B cell (primary cell): ENCODE measurements at regions not wholly inside any gene's neighbourhood (a gene's known extent, or its start where the extent isn't known, plus 50 kb on each side); places are given as distances from the start of the nearest gene placed in this dataset.

Experiments
- EZH2 ChIP-seq: IDR thresholded peaks from 2 replicates; pipeline ENCODE4 v1.6.1; 2012; ENCODE audit warnings: borderline replicate concordance, low read depth, mild to moderate bottlenecking, moderate library complexity, low read length; ENCODE audit not compliant: insufficient read depth, poor library complexity, severe bottlenecking
- TF ChIP-seq, protein P1 (sequence below): fragments of 200-600 bp; IDR thresholded peaks from one replicate; pipeline ENCODE4 v1.8.0; 2022; ENCODE audit warnings: antibody characterized with exemption, mild to moderate bottlenecking

DNA sequence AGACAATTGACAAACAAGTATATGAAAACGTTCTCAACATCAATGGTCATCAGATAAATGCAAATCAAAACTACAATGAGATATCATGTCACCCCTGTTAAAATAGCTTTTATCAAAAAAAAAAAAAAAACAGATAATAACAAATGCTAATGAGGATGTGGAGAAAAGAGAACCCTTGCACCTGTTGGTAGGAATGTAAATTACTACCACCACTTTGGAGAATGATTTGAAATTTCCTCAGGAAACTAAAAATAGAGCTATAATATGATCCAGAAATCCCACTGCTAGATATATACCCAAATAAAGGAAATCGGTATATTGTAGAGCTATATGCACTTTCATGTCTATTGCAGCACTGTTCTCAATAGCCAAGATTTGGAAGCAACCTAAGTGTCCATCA is 470.6 kb upstream of the FSTL5 start:
- TF ChIP-seq, protein P1, sequence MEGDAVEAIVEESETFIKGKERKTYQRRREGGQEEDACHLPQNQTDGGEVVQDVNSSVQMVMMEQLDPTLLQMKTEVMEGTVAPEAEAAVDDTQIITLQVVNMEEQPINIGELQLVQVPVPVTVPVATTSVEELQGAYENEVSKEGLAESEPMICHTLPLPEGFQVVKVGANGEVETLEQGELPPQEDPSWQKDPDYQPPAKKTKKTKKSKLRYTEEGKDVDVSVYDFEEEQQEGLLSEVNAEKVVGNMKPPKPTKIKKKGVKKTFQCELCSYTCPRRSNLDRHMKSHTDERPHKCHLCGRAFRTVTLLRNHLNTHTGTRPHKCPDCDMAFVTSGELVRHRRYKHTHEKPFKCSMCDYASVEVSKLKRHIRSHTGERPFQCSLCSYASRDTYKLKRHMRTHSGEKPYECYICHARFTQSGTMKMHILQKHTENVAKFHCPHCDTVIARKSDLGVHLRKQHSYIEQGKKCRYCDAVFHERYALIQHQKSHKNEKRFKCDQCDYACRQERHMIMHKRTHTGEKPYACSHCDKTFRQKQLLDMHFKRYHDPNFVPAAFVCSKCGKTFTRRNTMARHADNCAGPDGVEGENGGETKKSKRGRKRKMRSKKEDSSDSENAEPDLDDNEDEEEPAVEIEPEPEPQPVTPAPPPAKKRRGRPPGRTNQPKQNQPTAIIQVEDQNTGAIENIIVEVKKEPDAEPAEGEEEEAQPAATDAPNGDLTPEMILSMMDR: no peak
- TF ChIP-seq EZH2: no peak
